CD8-positive, alpha-beta memory T cell (primary cell): ENCODE measurements at regions not wholly inside any gene's neighbourhood (a gene's known extent, or its start where the extent isn't known, plus 50 kb on each side); places are given as distances from the start of the nearest gene placed in this dataset.

Experiments used
- CTCF ChIA-PET: fragments of 350-600 bp; sonication (Branson Sonifier 250); formaldehyde crosslinking; loops from one replicate; lab custom pipeline; 2021; ENCODE audit warnings: antibody characterized with exemption; lab: Charles Lee
- POLR2A ChIA-PET: fragments of 350-600 bp; sonication (Branson Sonifier 250); formaldehyde crosslinking; loops from one replicate; lab custom pipeline; 2021; ENCODE audit warnings: antibody characterized with exemption; lab: Charles Lee
- DNase-seq, 5 donors: peaks; one replicate each; pipeline versions ENCODE4 v3.0.0 to v3.0.0-alpha.2; 2020 to 2022; ENCODE audit warnings: mixed read lengths in 1 of 5
- H3K27ac ChIP-seq: one replicate; pipeline ENCODE4 v1.7.0; 2013; ENCODE audit warnings: low read depth, mild to moderate bottlenecking, low read length, moderate library complexity
- H3K27me3 ChIP-seq: 2 replicates; pipeline ENCODE4 v1.7.0; 2013; ENCODE audit warnings: low read length, mild to moderate bottlenecking; ENCODE audit not compliant: insufficient read depth, poor library complexity, severe bottlenecking
- H3K36me3 ChIP-seq: 2 replicates; pipeline ENCODE4 v1.7.0; 2013; ENCODE audit warnings: mild to moderate bottlenecking, low read length, moderate library complexity; ENCODE audit not compliant: insufficient read depth
- H3K4me1 ChIP-seq: 2 replicates; pipeline ENCODE4 v1.7.0; 2013; ENCODE audit warnings: mild to moderate bottlenecking, low read length, moderate library complexity; ENCODE audit not compliant: insufficient read depth
- H3K4me3 ChIP-seq: 2 replicates; pipeline ENCODE4 v1.7.0; 2013; ENCODE audit warnings: mild to moderate bottlenecking, low read length
- H3K9me3 ChIP-seq: 2 replicates; pipeline ENCODE4 v1.7.0; 2013; ENCODE audit warnings: mild to moderate bottlenecking, low read length
- H3K27ac Mint-ChIP-seq, 8 donors: one replicate each; pipeline ENCODE4 v1.8.0; 2020 to 2021; ENCODE audit warnings: mixed read lengths in 8 of 8, mild to moderate bottlenecking in 6 of 8, inconsistent platforms in 3 of 8, moderate library complexity in 3 of 8
- H3K27me3 Mint-ChIP-seq, 2 donors: one replicate each; pipeline ENCODE4 v1.8.0; 2020 to 2021; ENCODE audit warnings: mixed read lengths in 2 of 2, mild to moderate bottlenecking in 1 of 2, moderate library complexity in 1 of 2
- H3K36me3 Mint-ChIP-seq, 3 donors: one replicate each; pipeline ENCODE4 v1.8.0; 2020 to 2021; ENCODE audit warnings: mixed read lengths in 3 of 3, inconsistent platforms in 1 of 3, mild to moderate bottlenecking in 1 of 3
- H3K4me1 Mint-ChIP-seq, 3 donors: one replicate each; pipeline ENCODE4 v1.8.0; 2020 to 2021; ENCODE audit warnings: mixed read lengths in 3 of 3, inconsistent platforms in 1 of 3, mild to moderate bottlenecking in 1 of 3
- H3K4me3 Mint-ChIP-seq, 7 donors: one replicate each; pipeline ENCODE4 v1.8.0; 2020 to 2021; ENCODE audit warnings: mixed read lengths in 7 of 7, mild to moderate bottlenecking in 6 of 7, moderate library complexity in 4 of 7, inconsistent platforms in 2 of 7
- H3K9me3 Mint-ChIP-seq, 5 donors: one replicate each; pipeline ENCODE4 v1.8.0; 2020 to 2022; ENCODE audit warnings: mixed read lengths in 5 of 5, mild to moderate bottlenecking in 3 of 5, moderate library complexity in 2 of 5, inconsistent platforms in 1 of 5

GRCh38 chr2:146068051-146068450 is 1548.1 kb upstream of the ZEB2 start:
- CTCF ChIA-PET = no interaction called here
- H3K27ac Mint-ChIP-seq = no peak overlapping the region

GRCh38 chr2:146048141-146048540 is 1528.2 kb upstream of the ZEB2 start:
- Mint-ChIP-seq H3K9me3 (peaks cover 0 to 18% (median 2%) of the 10 kb centered on the region in 5 donors), H3K27ac (no peak overlapping the region), H3K4me1 (no peaks in the 10 kb centered on the region), H3K27me3 (no peaks in the 10 kb centered on the region), H3K4me3 (no peak overlapping the region), H3K36me3 (no peaks in the 10 kb centered on the region)
- H3K4me1 ChIP-seq = no peaks in the 10 kb centered on the region
- no peaks in the 10 kb centered on the region for H3K27me3 ChIP-seq
- CTCF ChIA-PET = no interaction called here
- no peaks in the 10 kb centered on the region for H3K36me3 ChIP-seq
- H3K9me3 ChIP-seq = peaks cover 3% of the 10 kb centered on the region
- no peak overlapping the region for H3K27ac ChIP-seq
- no peak overlapping the region for H3K4me3 ChIP-seq
- DNase-seq = no peak
- POLR2A ChIA-PET = no interaction called here

More at GRCh38 chr2:146068051-146068450, 1548.1 kb upstream of the ZEB2 start:
- Mint-ChIP-seq H3K4me3 (no peak overlapping the region), H3K27me3 (no peaks in the 10 kb centered on the region), H3K9me3 (peaks cover 6 to 18% (median 11%) of the 10 kb centered on the region in 5 donors), H3K4me1 (no peaks in the 10 kb centered on the region), H3K36me3 (no peaks in the 10 kb centered on the region)
- no peak overlapping the region for H3K4me3 ChIP-seq
- no peaks in the 10 kb centered on the region for H3K4me1 ChIP-seq
- no peak for DNase-seq
- H3K27ac ChIP-seq = no peak overlapping the region
- H3K36me3 ChIP-seq = no peaks in the 10 kb centered on the region
- no peaks in the 10 kb centered on the region for H3K9me3 ChIP-seq
- no peaks in the 10 kb centered on the region for H3K27me3 ChIP-seq
- POLR2A ChIA-PET = no interaction called here

GRCh38 chr2:146041274-146041910 is 1521.5 kb upstream of the ZEB2 start:
- no peaks in the 10 kb centered on the region for H3K4me1 Mint-ChIP-seq
- H3K4me1 ChIP-seq = no peaks in the 10 kb centered on the region
- DNase-seq = no peak
- no peaks in the 10 kb centered on the region for H3K36me3 Mint-ChIP-seq
- H3K27ac Mint-ChIP-seq = no peak overlapping the region
- H3K27me3 Mint-ChIP-seq = no peaks in the 10 kb centered on the region
- peaks cover 0 to 9% (median 2%) of the 10 kb centered on the region in 5 donors for H3K9me3 Mint-ChIP-seq
- H3K4me3 Mint-ChIP-seq = no peak overlapping the region
- no peak overlapping the region for H3K27ac ChIP-seq
- no peak overlapping the region for H3K4me3 ChIP-seq
- H3K9me3 ChIP-seq = no peaks in the 10 kb centered on the region
- no peaks in the 10 kb centered on the region for H3K36me3 ChIP-seq
- H3K27me3 ChIP-seq = no peaks in the 10 kb centered on the region
- ChIA-PET CTCF (no interaction called here), POLR2A (no interaction called here)

- no peak overlapping the region for H3K4me3 Mint-ChIP-seq
- Histone ChIP-seq H3K27ac (no peak overlapping the region), H3K36me3 (no peaks in the 10 kb centered on the region), H3K4me1 (no peaks in the 10 kb centered on the region), H3K4me3 (no peak overlapping the region), H3K27me3 (no peaks in the 10 kb centered on the region), H3K9me3 (no peaks in the 10 kb centered on the region)
- no peaks in the 10 kb centered on the region for H3K4me1 Mint-ChIP-seq
- no peak for DNase-seq
- H3K9me3 Mint-ChIP-seq = peaks cover 0 to 9% (median 2%) of the 10 kb centered on the region in 5 donors
- ChIA-PET CTCF (no interaction called here), POLR2A (no interaction called here)
- H3K27me3 Mint-ChIP-seq = no peaks in the 10 kb centered on the region
- no peaks in the 10 kb centered on the region for H3K36me3 Mint-ChIP-seq
- H3K27ac Mint-ChIP-seq = no peak overlapping the region
Observed at GRCh38 chr2:146040051-146040450, 1520.1 kb upstream of the ZEB2 start.

- H3K9me3 Mint-ChIP-seq = peaks cover 0 to 10% (median 2%) of the 10 kb centered on the region in 5 donors
- H3K4me3 Mint-ChIP-seq = no peak overlapping the region
- no peaks in the 10 kb centered on the region for H3K4me1 ChIP-seq
- no peaks in the 10 kb centered on the region for H3K27me3 Mint-ChIP-seq
- no peaks in the 10 kb centered on the region for H3K36me3 ChIP-seq
- ChIA-PET POLR2A (no interaction called here), CTCF (interaction anchor here (0.7 kb wide), 1 partner anchor 22 kb away, joined by 4 read pairs; no protein-coding TSS in a partner anchor)
- H3K36me3 Mint-ChIP-seq = no peaks in the 10 kb centered on the region
- no peak overlapping the region for H3K27ac Mint-ChIP-seq
- no peak for DNase-seq
- H3K27me3 ChIP-seq = no peaks in the 10 kb centered on the region
- H3K4me1 Mint-ChIP-seq = no peaks in the 10 kb centered on the region
- H3K9me3 ChIP-seq = no peaks in the 10 kb centered on the region
- no peak overlapping the region for H3K4me3 ChIP-seq
- no peak overlapping the region for H3K27ac ChIP-seq
Observed at GRCh38 chr2:146038014-146038413, 1518.1 kb upstream of the ZEB2 start.

GRCh38 chr2:146037334-146037870 is 1517.5 kb upstream of the ZEB2 start:
- POLR2A ChIA-PET = no interaction called here
- H3K4me1 Mint-ChIP-seq = no peaks in the 10 kb centered on the region
- Histone ChIP-seq H3K27ac (no peak overlapping the region), H3K9me3 (no peaks in the 10 kb centered on the region), H3K4me3 (no peak overlapping the region), H3K4me1 (no peaks in the 10 kb centered on the region), H3K27me3 (no peaks in the 10 kb centered on the region), H3K36me3 (no peaks in the 10 kb centered on the region)
- no peaks in the 10 kb centered on the region for H3K36me3 Mint-ChIP-seq
- H3K27ac Mint-ChIP-seq = no peak overlapping the region
- no peak for DNase-seq
- H3K27me3 Mint-ChIP-seq = no peaks in the 10 kb centered on the region
- peaks cover 0 to 10% (median 2%) of the 10 kb centered on the region in 5 donors for H3K9me3 Mint-ChIP-seq
- H3K4me3 Mint-ChIP-seq = no peak overlapping the region
- CTCF ChIA-PET = interaction anchor here (0.7 kb wide), 1 partner anchor 22 kb away, joined by 4 read pairs; no protein-coding TSS in a partner anchor

- H3K27ac Mint-ChIP-seq = no peak overlapping the region
- ChIA-PET POLR2A (no interaction called here), CTCF (no interaction called here)
- H3K36me3 Mint-ChIP-seq = no peaks in the 10 kb centered on the region
- H3K36me3 ChIP-seq = no peaks in the 10 kb centered on the region
- no peaks in the 10 kb centered on the region for H3K4me1 Mint-ChIP-seq
- no peaks in the 10 kb centered on the region for H3K4me1 ChIP-seq
- no peak for DNase-seq
- no peaks in the 10 kb centered on the region for H3K27me3 ChIP-seq
- H3K4me3 Mint-ChIP-seq = no peak overlapping the region
- H3K4me3 ChIP-seq = no peak overlapping the region
- H3K9me3 Mint-ChIP-seq = peaks cover 3 to 22% (median 5%) of the 10 kb centered on the region in 5 donors
- H3K9me3 ChIP-seq = no peaks in the 10 kb centered on the region
- no peak overlapping the region for H3K27ac ChIP-seq
- H3K27me3 Mint-ChIP-seq = no peaks in the 10 kb centered on the region
Observed at GRCh38 chr2:146031158-146031557, 1511.2 kb upstream of the ZEB2 start.

- DNase-seq = no peak
- no peak overlapping the region for H3K4me3 ChIP-seq
- Mint-ChIP-seq H3K9me3 (peaks cover 3 to 21% (median 5%) of the 10 kb centered on the region in 5 donors), H3K27ac (no peak overlapping the region), H3K4me3 (no peak overlapping the region), H3K27me3 (no peaks in the 10 kb centered on the region), H3K36me3 (no peaks in the 10 kb centered on the region), H3K4me1 (no peaks in the 10 kb centered on the region)
- no peaks in the 10 kb centered on the region for H3K27me3 ChIP-seq
- POLR2A ChIA-PET = no interaction called here
- no peaks in the 10 kb centered on the region for H3K9me3 ChIP-seq
- H3K4me1 ChIP-seq = no peaks in the 10 kb centered on the region
- CTCF ChIA-PET = no interaction called here
- H3K36me3 ChIP-seq = no peaks in the 10 kb centered on the region
- H3K27ac ChIP-seq = no peak overlapping the region
Observed at GRCh38 chr2:146027156-146027555, 1507.2 kb upstream of the ZEB2 start.
